MM.1S (cell line): ENCODE measurements at regions not wholly inside any gene's neighbourhood (a gene's known extent, or its start where the extent isn't known, plus 50 kb on each side); places are given as distances from the start of the nearest gene placed in this dataset.
A peak's percentile ranks its signal among the peaks of the same experiment; 100 is the strongest.

ENCODE experiments used
- DNase-seq: peaks from one replicate; pipeline ENCODE4 v3.0.0-alpha.2; 2015
- H2AFZ ChIP-seq: fragments of 300-600 bp; sonication (generic); 2 replicates; pipeline ENCODE4 v1.6.0; 2016; ENCODE audit warnings: antibody characterized with exemption, low read length
- H3F3A ChIP-seq: fragments of 300-600 bp; sonication (generic); 2 replicates; pipeline ENCODE4 v1.6.1; 2016; ENCODE audit warnings: mild to moderate bottlenecking, antibody characterized with exemption, low read length, moderate library complexity, mixed read lengths; ENCODE audit not compliant: insufficient read depth
- H3K27ac ChIP-seq: fragments of 300-600 bp; sonication (generic); 2 replicates; pipeline ENCODE4 v1.5.1; 2016; ENCODE audit warnings: mild to moderate bottlenecking, low read length
- H3K27me3 ChIP-seq: fragments of 300-600 bp; sonication (generic); replicated peaks from 2 replicates; pipeline ENCODE4 v1.6.0; 2016; ENCODE audit warnings: low read length; ENCODE audit not compliant: insufficient read depth
- H3K36me3 ChIP-seq: fragments of 300-600 bp; sonication (generic); replicated peaks from 2 replicates; pipeline ENCODE4 v1.6.1; 2016; ENCODE audit warnings: mild to moderate bottlenecking, low read length, mixed read lengths; ENCODE audit not compliant: insufficient read depth
- H3K4me1 ChIP-seq: fragments of 300-600 bp; sonication (generic); 2 replicates; pipeline ENCODE4 v1.6.1; 2016; ENCODE audit warnings: low read length, mixed read lengths
- H3K4me2 ChIP-seq: fragments of 300-600 bp; sonication (generic); 2 replicates; pipeline ENCODE4 v1.6.0; 2016; ENCODE audit warnings: low read depth, low read length
- H3K4me3 ChIP-seq: fragments of 300-600 bp; sonication (generic); 2 replicates; pipeline ENCODE4 v1.5.1; 2016; ENCODE audit warnings: low read length, mixed read lengths
- H3K79me2 ChIP-seq: fragments of 300-600 bp; sonication (generic); 2 replicates; pipeline ENCODE4 v1.6.1; 2016; ENCODE audit warnings: mixed run types, low read length, mixed read lengths
- H3K9ac ChIP-seq: fragments of 300-600 bp; sonication (generic); 2 replicates; pipeline ENCODE4 v1.6.1; 2016; ENCODE audit warnings: low read length, mixed read lengths
- H3K9me2 ChIP-seq: fragments of 300-600 bp; sonication (generic); replicated peaks from 2 replicates; pipeline ENCODE4 v1.6.1; 2016; ENCODE audit warnings: mild to moderate bottlenecking, low read length, mixed read lengths; ENCODE audit not compliant: insufficient read depth
- H3K9me3 ChIP-seq: fragments of 300-600 bp; sonication (generic); replicated peaks from 2 replicates; pipeline ENCODE4 v1.6.1; 2016; ENCODE audit warnings: mild to moderate bottlenecking, low read length, mixed read lengths; ENCODE audit not compliant: insufficient read depth
- H4K20me1 ChIP-seq: fragments of 300-600 bp; sonication (generic); 2 replicates; pipeline ENCODE4 v1.6.1; 2016; ENCODE audit warnings: mild to moderate bottlenecking, low read length, moderate library complexity, mixed read lengths; ENCODE audit not compliant: insufficient read depth
- EZH2 ChIP-seq: fragments of 300-600 bp; sonication (generic); optimal IDR thresholded peaks from 2 replicates; pipeline ENCODE3; 2017; ENCODE audit warnings: low read depth, mild to moderate bottlenecking, antibody characterized with exemption, low read length, mixed read lengths
- EZH2phosphoT487 ChIP-seq: fragments of 300-600 bp; sonication (generic); IDR thresholded peaks from 2 replicates; pipeline ENCODE4 v1.6.1; 2018; ENCODE audit warnings: antibody characterized with exemption, low read length
- TF ChIP-seq, protein P1 (sequence below): fragments of 300-600 bp; sonication (generic); IDR thresholded peaks from 2 replicates; pipeline ENCODE4 v1.5.1; 2016; ENCODE audit warnings: antibody characterized with exemption, low read length, mixed read lengths

DNA sequence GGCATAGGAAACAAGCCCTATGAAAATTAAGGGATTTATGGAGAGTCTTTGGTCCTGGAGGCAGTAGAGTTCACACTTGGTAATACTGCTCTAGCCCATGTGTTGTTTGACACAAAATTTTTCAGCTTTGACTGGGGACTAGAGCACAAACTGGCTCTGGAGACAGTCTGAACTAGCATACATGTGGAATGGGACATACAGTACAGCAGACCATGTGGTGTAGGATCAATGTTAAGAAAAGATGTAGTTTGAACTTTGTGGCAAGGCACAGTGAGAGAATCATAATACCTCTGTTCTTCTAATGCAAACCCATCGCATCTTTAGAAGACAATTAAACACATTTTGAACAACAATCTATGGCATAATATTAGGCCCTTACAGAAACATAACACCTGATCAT is 521.5 kb upstream of the DDX18 start:
- Histone ChIP-seq H3K9ac (no peak overlapping the region), H3K36me3 (no peaks in the 10 kb centered on the region), H3K9me3 (no peaks in the 10 kb centered on the region), H4K20me1 (no peaks in the 10 kb centered on the region), H3K4me1 (peaks cover 17% of the 10 kb centered on the region; the same call in 1 of the 2 replicates), H3K9me2 (no peaks in the 10 kb centered on the region), H2AFZ (no peak overlapping the region), H3K27me3 (no peaks in the 10 kb centered on the region), H3K4me2 (no peak overlapping the region), H3K27ac (no peak overlapping the region), H3K79me2 (no peaks in the 10 kb centered on the region), H3K4me3 (no peak overlapping the region), H3F3A (no peaks in the 10 kb centered on the region)
- DNase-seq: no peak
- TF ChIP-seq EZH2 (no peak), EZH2phosphoT487 (no peak)
- TF ChIP-seq, protein P1, sequence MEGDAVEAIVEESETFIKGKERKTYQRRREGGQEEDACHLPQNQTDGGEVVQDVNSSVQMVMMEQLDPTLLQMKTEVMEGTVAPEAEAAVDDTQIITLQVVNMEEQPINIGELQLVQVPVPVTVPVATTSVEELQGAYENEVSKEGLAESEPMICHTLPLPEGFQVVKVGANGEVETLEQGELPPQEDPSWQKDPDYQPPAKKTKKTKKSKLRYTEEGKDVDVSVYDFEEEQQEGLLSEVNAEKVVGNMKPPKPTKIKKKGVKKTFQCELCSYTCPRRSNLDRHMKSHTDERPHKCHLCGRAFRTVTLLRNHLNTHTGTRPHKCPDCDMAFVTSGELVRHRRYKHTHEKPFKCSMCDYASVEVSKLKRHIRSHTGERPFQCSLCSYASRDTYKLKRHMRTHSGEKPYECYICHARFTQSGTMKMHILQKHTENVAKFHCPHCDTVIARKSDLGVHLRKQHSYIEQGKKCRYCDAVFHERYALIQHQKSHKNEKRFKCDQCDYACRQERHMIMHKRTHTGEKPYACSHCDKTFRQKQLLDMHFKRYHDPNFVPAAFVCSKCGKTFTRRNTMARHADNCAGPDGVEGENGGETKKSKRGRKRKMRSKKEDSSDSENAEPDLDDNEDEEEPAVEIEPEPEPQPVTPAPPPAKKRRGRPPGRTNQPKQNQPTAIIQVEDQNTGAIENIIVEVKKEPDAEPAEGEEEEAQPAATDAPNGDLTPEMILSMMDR: no peak

DNA sequence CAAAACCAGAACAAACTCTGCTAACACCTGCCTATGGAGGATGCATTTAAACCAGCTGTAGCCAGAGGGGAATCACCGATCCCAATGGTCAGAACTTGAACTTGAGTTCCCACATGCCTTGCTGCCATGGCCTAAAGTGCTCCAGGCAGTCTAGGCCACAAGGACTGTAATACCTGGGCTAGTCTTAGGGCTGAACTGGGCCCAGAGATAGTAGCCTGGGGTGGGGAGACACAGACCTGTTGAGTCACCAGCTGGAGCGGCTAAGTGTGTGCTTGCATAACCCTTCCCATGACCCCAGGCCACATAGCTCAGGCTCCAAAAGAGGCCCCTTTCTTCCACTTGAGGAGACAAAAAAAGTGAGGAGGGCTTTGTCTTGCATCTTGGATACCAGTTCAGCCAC is 515.0 kb upstream of the DDX18 start:
- Histone ChIP-seq H3K9me3 (no peaks in the 10 kb centered on the region), H2AFZ (no peak overlapping the region), H3K27ac (no peak overlapping the region), H3K79me2 (no peaks in the 10 kb centered on the region), H3F3A (no peaks in the 10 kb centered on the region), H4K20me1 (no peaks in the 10 kb centered on the region), H3K4me3 (no peak overlapping the region), H3K36me3 (no peaks in the 10 kb centered on the region), H3K9me2 (no peaks in the 10 kb centered on the region), H3K9ac (no peak overlapping the region), H3K4me1 (0 out of 2 replicates have a peak, but pooled peaks cover 2% of the 10 kb centered on the region), H3K4me2 (no peak overlapping the region), H3K27me3 (no peaks in the 10 kb centered on the region)
- no peak for TF ChIP-seq EZH2
- TF ChIP-seq, protein P1: no peak
- DNase-seq: no peak

- no peaks in the 10 kb centered on the region for H3K27me3 ChIP-seq
- H3F3A ChIP-seq: no peaks in the 10 kb centered on the region
- H3K4me2 ChIP-seq: 0 out of 2 replicates have a peak overlapping the region, but pooled peaks have one; percentile 4
- no peaks in the 10 kb centered on the region for H3K36me3 ChIP-seq
- H4K20me1 ChIP-seq: no peaks in the 10 kb centered on the region
- no peak for TF ChIP-seq EZH2
- TF ChIP-seq EZH2phosphoT487: no peak
- TF ChIP-seq, protein P1: no peak
- no peaks in the 10 kb centered on the region for H3K9me2 ChIP-seq
- no peaks in the 10 kb centered on the region for H3K79me2 ChIP-seq
- no peak overlapping the region for H3K9ac ChIP-seq
- no peaks in the 10 kb centered on the region for H3K9me3 ChIP-seq
- DNase-seq: peak; percentile 17
- H2AFZ ChIP-seq: no peak overlapping the region
- H3K27ac ChIP-seq: no peak overlapping the region
- no peaks in the 10 kb centered on the region for H3K4me1 ChIP-seq
- no peak overlapping the region for H3K4me3 ChIP-seq
Observed at GRCh38 chr2:117308861-117309770, 505.4 kb upstream of the DDX18 start.
